ENCODE measurements at regions not wholly inside any gene's neighbourhood (a gene's known extent, or its start where the extent isn't known, plus 50 kb on each side); places are given as distances from the start of the nearest gene placed in this dataset.

DNA sequence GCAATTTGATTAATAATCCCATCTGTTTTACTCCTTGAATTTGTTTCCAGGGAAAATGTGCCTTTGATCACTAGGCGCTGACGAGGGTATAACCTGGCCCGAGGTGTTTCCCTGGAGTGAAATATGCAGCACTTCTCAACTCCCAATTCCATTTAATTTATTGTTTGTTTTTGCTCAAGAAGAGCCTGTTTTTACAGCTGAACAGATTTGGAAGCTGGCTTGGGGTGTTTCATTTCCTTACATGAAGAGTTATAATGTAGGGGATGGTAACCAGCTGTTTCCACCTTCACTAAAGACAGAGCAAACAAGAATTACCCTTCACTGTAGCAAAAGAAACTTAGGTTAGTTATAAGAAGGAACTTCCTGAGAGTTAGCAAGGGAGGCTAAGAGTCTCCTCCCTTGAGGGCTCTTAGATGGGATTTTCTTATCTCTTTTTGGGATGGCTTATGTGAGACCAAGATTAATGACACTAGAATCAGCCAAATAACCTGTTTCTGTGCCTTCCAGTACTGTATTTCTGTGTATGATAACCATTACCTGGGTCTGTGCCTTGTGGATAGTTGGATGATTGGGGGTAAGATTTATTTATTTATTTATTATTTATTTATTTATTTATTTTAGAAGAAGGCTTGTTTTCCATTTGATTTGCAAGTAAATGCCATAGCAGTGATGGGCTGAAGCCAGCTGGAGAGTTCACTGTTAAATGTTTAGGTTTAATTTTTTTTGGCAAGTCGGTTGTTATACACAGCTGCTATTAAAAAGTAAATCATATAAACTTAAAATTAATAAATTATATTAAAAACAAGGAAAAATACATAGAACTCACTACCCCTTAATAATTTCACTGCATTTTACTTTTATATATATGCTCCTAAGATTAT is 162.2 kb upstream of the BMP2 start:
- Histone ChIP-seq H3K79me2 (ENCODE audit: control insufficient read depth, insufficient read depth, low read length) (no peaks in the 10 kb centered on the region), H3K9me3 (ENCODE audit: control insufficient read depth, low read depth, low read length) (no peaks in the 10 kb centered on the region), H3K4me3 (ENCODE audit: control insufficient read depth in 2 of 3, extremely low read depth in 1 of 3, insufficient read depth in 2 of 3, low read depth in 1 of 3, low read length in 3 of 3) (no peak overlapping the region), H3K27ac (ENCODE audit: control insufficient read depth, insufficient read depth, low read length) (no peak overlapping the region), H3K9me1 (ENCODE audit: control insufficient read depth, extremely low read depth, insufficient read depth, low read length) (no peaks in the 10 kb centered on the region), H3K36me3 (ENCODE audit: control insufficient read depth in 2 of 2, extremely low read depth in 1 of 2, insufficient read depth in 2 of 2, low read length in 2 of 2) (no peaks in the 10 kb centered on the region), H3K27me3 (ENCODE audit: control insufficient read depth, extremely low read depth, insufficient read depth, low read length) (no peaks in the 10 kb centered on the region), H3K4me2 (ENCODE audit: control insufficient read depth, extremely low read depth, insufficient read depth, low read depth, low read length) (no peak overlapping the region), H2AFZ (ENCODE audit: control insufficient read depth, low read length) (no peak overlapping the region), H3K9ac (ENCODE audit: control insufficient read depth, extremely low read depth, insufficient read depth, low read length) (no peak overlapping the region), H4K20me1 (ENCODE audit: control insufficient read depth, extremely low read depth, insufficient read depth, low read length) (no peaks in the 10 kb centered on the region), H3K4me1 (ENCODE audit: control insufficient read depth, extremely low read depth, insufficient read depth, low read length) (no peaks in the 10 kb centered on the region)
- TF ChIP-seq EZH2 (IDR thresholded peaks at IDR 0.05; ENCODE audit: low read length) = no peak
- TF ChIP-seq, protein P1, sequence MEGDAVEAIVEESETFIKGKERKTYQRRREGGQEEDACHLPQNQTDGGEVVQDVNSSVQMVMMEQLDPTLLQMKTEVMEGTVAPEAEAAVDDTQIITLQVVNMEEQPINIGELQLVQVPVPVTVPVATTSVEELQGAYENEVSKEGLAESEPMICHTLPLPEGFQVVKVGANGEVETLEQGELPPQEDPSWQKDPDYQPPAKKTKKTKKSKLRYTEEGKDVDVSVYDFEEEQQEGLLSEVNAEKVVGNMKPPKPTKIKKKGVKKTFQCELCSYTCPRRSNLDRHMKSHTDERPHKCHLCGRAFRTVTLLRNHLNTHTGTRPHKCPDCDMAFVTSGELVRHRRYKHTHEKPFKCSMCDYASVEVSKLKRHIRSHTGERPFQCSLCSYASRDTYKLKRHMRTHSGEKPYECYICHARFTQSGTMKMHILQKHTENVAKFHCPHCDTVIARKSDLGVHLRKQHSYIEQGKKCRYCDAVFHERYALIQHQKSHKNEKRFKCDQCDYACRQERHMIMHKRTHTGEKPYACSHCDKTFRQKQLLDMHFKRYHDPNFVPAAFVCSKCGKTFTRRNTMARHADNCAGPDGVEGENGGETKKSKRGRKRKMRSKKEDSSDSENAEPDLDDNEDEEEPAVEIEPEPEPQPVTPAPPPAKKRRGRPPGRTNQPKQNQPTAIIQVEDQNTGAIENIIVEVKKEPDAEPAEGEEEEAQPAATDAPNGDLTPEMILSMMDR (optimal IDR thresholded peaks at IDR 0.05 in 1 of 3, IDR thresholded peaks at IDR 0.05 in 1 of 3, conservative IDR thresholded peaks at IDR 0.05 in 1 of 3; ENCODE audit: extremely low read depth in 1 of 3, insufficient read depth in 2 of 3, low read length in 3 of 3) = no peak
- dilution Hi-C loops (cut with MboI; ENCODE audit: extremely low pct_ligation_motif_present, low sequenced_read_pairs) = no loop called here
- DNase-seq (ENCODE audit: low read depth, low spot score) (no peak), FAIRE-seq (no peak)

DNA sequence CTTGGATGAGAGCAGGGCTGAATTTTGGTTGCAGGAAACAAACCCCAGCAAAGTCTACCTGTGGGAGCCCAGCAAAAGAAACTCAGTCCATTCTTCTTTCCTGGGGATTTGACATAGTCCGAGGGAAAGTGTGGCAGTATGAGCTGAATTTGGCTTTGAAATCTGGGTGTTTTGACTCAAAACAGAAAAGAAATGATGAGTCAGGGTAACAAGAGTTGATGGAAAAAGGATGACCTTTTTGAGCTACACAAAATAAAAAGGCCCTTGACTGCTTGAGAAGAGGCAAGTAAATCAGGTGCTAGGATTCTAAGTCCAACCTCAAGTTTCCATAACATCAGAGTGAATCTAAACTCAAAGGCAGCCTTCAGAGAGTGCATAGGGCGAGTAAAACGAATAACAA is 163.3 kb upstream of the BMP2 start:
- Histone ChIP-seq H3K9ac (ENCODE audit: control insufficient read depth, extremely low read depth, insufficient read depth, low read length) (no peak overlapping the region), H3K4me2 (ENCODE audit: control insufficient read depth, extremely low read depth, insufficient read depth, low read depth, low read length) (no peak overlapping the region), H3K4me1 (ENCODE audit: control insufficient read depth, extremely low read depth, insufficient read depth, low read length) (peaks cover 5% of the 10 kb centered on the region), H4K20me1 (ENCODE audit: control insufficient read depth, extremely low read depth, insufficient read depth, low read length) (no peaks in the 10 kb centered on the region), H3K4me3 (ENCODE audit: control insufficient read depth in 2 of 3, extremely low read depth in 1 of 3, insufficient read depth in 2 of 3, low read depth in 1 of 3, low read length in 3 of 3) (no peak overlapping the region), H3K79me2 (ENCODE audit: control insufficient read depth, insufficient read depth, low read length) (no peaks in the 10 kb centered on the region), H3K9me1 (ENCODE audit: control insufficient read depth, extremely low read depth, insufficient read depth, low read length) (no peaks in the 10 kb centered on the region), H2AFZ (ENCODE audit: control insufficient read depth, low read length) (no peak overlapping the region), H3K27me3 (ENCODE audit: control insufficient read depth, extremely low read depth, insufficient read depth, low read length) (no peaks in the 10 kb centered on the region), H3K9me3 (ENCODE audit: control insufficient read depth, low read depth, low read length) (no peaks in the 10 kb centered on the region), H3K36me3 (ENCODE audit: control insufficient read depth in 2 of 2, extremely low read depth in 1 of 2, insufficient read depth in 2 of 2, low read length in 2 of 2) (no peaks in the 10 kb centered on the region), H3K27ac (ENCODE audit: control insufficient read depth, insufficient read depth, low read length) (no peak overlapping the region)
- dilution Hi-C loops (cut with MboI; ENCODE audit: extremely low pct_ligation_motif_present, low sequenced_read_pairs) = no loop called here
- FAIRE-seq = no peak
- no peak for DNase-seq (ENCODE audit: low read depth, low spot score)
- TF ChIP-seq EZH2 (IDR thresholded peaks at IDR 0.05; ENCODE audit: low read length) = no peak
- TF ChIP-seq, protein P1 (optimal IDR thresholded peaks at IDR 0.05 in 1 of 3, IDR thresholded peaks at IDR 0.05 in 1 of 3, conservative IDR thresholded peaks at IDR 0.05 in 1 of 3; ENCODE audit: extremely low read depth in 1 of 3, insufficient read depth in 2 of 3, low read length in 3 of 3) = no peak

Data from keratinocyte (primary cell).